ENCODE measurements at regions not wholly inside any gene's neighbourhood (a gene's known extent, or its start where the extent isn't known, plus 50 kb on each side); places are given as distances from the start of the nearest gene placed in this dataset.

DNA sequence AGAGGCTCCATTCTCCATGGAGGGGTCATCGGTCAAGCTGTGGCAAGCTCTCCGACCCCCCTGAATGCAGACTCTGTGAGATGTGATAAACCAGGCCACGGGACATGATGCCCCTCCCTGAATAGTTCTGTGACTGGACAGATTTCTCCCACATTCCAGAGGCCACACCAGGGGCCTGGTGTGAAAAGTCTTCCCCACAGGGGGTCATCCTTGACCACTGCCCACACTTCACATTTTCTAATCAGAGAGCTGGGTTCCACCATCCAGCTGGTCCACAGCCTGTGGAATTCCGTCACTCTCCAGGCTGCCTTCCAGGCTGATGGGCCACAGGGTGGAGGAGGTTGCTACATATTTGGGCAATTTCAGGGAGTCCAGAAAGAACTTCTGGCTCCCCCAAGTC is 51.3 kb upstream of the CYRIA start:
- TF ChIP-seq, protein P1, sequence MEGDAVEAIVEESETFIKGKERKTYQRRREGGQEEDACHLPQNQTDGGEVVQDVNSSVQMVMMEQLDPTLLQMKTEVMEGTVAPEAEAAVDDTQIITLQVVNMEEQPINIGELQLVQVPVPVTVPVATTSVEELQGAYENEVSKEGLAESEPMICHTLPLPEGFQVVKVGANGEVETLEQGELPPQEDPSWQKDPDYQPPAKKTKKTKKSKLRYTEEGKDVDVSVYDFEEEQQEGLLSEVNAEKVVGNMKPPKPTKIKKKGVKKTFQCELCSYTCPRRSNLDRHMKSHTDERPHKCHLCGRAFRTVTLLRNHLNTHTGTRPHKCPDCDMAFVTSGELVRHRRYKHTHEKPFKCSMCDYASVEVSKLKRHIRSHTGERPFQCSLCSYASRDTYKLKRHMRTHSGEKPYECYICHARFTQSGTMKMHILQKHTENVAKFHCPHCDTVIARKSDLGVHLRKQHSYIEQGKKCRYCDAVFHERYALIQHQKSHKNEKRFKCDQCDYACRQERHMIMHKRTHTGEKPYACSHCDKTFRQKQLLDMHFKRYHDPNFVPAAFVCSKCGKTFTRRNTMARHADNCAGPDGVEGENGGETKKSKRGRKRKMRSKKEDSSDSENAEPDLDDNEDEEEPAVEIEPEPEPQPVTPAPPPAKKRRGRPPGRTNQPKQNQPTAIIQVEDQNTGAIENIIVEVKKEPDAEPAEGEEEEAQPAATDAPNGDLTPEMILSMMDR (IDR thresholded peaks at IDR 0.05): no peak
- TF ChIP-seq POLR2AphosphoS5 (IDR thresholded peaks at IDR 0.05): no peak
- no peak for TF ChIP-seq POLR2A (IDR thresholded peaks at IDR 0.05)

All from prostate gland (tissue), 2 donors.